ENCODE measurements at regions not wholly inside any gene's neighbourhood (a gene's known extent, or its start where the extent isn't known, plus 50 kb on each side); places are given as distances from the start of the nearest gene placed in this dataset.

DNA sequence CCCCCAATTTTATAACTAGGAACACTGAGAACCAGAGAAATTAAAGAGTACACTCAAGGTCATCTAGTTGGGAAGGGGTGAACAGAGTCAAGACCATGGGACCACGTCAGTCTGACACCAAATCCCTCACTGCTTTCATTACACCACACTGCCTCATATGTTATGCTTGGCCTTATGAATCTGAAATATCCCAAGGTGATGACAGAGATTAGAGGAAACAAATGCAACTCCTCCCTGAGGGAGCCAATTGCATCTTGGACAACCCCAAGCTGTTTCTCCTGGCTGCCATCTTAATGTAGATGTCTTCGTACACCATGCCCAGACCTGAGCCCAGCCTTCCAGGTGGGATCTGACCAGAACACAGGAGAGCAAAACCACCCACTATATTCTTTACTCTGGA is 60.6 kb upstream of the ABCA1 start:
- peaks cover 50% of the 10 kb centered on the region for H3K4me1 Mint-ChIP-seq (ENCODE audit: low read depth)
- no peaks in the 10 kb centered on the region for H3K9me3 Mint-ChIP-seq
- ATAC-seq (ENCODE audit: poor library complexity): no peak
- no peak overlapping the region for H3K4me3 Mint-ChIP-seq
- Histone ChIP-seq H3K9me3 (ENCODE audit: control insufficient read depth in 1 of 2, insufficient read depth in 1 of 2, low read length in 2 of 2) (no peaks in the 10 kb centered on the region), H3K36me3 (ENCODE audit: insufficient read depth, low read length) (no peaks in the 10 kb centered on the region), H3K27me3 (ENCODE audit: control insufficient read depth in 1 of 2, insufficient read depth in 2 of 2, low read length in 2 of 2) (no peaks in the 10 kb centered on the region), H3K27ac (ENCODE audit: low read depth in 1 of 2, low read length in 2 of 2) (no peak overlapping the region), H3K4me1 (ENCODE audit: insufficient read depth, low read length) (peaks cover 39% of the 10 kb centered on the region), H3K4me3 (ENCODE audit: low read length) (no peak overlapping the region)
- intact Hi-C loops (cut with DNase I, micrococcal nuclease): loop anchor here in 1 of 2 experiments (2.0 kb wide), 1 partner anchor 20 kb away; no protein-coding TSS in a partner anchor
- TF ChIP-seq, protein P1, sequence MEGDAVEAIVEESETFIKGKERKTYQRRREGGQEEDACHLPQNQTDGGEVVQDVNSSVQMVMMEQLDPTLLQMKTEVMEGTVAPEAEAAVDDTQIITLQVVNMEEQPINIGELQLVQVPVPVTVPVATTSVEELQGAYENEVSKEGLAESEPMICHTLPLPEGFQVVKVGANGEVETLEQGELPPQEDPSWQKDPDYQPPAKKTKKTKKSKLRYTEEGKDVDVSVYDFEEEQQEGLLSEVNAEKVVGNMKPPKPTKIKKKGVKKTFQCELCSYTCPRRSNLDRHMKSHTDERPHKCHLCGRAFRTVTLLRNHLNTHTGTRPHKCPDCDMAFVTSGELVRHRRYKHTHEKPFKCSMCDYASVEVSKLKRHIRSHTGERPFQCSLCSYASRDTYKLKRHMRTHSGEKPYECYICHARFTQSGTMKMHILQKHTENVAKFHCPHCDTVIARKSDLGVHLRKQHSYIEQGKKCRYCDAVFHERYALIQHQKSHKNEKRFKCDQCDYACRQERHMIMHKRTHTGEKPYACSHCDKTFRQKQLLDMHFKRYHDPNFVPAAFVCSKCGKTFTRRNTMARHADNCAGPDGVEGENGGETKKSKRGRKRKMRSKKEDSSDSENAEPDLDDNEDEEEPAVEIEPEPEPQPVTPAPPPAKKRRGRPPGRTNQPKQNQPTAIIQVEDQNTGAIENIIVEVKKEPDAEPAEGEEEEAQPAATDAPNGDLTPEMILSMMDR (IDR thresholded peaks at IDR 0.05): no peak
- H3K27me3 Mint-ChIP-seq: peaks cover 26% of the 10 kb centered on the region
- no peak for DNase-seq
- no peak overlapping the region for H3K27ac Mint-ChIP-seq
- ChIA-PET CTCF (no interaction called here), POLR2A (no interaction called here)
- peaks cover 4% of the 10 kb centered on the region for H3K36me3 Mint-ChIP-seq (ENCODE audit: low read depth)

DNA sequence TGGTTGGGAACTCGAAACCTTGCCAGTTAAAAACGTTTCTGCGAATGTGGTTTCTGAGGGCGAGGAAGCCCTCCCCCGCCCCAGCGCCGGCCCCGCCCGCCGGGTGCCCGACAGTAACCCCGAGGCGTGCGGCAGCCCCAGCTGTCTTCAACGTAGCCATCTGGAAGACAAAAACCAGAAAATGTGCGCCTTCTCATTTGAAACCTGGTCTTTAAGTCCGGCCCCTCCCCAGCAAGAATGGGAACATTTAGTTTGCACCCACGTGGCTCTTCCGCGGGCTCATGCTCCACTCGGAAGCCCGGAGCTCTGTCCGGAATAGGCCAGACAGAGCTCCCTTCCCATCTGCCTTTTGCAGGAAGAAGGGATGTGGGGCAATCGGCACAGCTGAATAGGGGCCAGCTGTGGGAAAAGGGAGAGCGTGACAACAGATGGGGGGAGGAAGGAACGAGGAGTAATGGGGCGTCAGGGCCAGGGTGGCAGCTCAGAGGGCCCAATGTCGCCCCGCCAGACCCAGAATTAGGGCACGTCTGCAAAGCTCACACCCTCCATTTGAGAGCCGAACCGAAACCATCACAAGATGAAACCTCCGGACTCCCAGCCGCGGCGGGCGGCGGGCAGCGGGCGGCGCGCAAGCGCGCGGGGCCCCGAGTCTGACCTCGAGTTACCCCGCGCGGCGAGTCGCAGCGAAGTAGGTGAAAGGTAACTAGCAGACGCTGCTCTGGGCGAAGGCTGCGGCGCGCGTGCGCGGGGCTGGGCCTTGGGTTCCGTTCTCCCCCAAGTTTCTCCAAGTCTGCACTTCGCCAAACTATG is 63.4 kb upstream of the ABCA1 start:
- intact Hi-C loops (cut with DNase I, micrococcal nuclease): loop anchor here (1.0 to 10.0 kb wide), 11 partner anchors 23 to 426 kb away; partner anchors contain the start of gene SLC44A1 (in 1 of the 2)
- Histone ChIP-seq H3K9me3 (ENCODE audit: control insufficient read depth in 1 of 2, insufficient read depth in 1 of 2, low read length in 2 of 2) (no peaks in the 10 kb centered on the region), H3K4me1 (ENCODE audit: insufficient read depth, low read length) (peaks cover 38% of the 10 kb centered on the region), H3K4me3 (ENCODE audit: low read length) (peak overlapping the region; percentile 72), H3K27me3 (ENCODE audit: control insufficient read depth in 1 of 2, insufficient read depth in 2 of 2, low read length in 2 of 2) (no peaks in the 10 kb centered on the region), H3K27ac (ENCODE audit: low read depth in 1 of 2, low read length in 2 of 2) (peak overlapping the region; percentile 93), H3K36me3 (ENCODE audit: insufficient read depth, low read length) (no peaks in the 10 kb centered on the region)
- peaks cover 4% of the 10 kb centered on the region for H3K36me3 Mint-ChIP-seq (ENCODE audit: low read depth)
- H3K4me3 Mint-ChIP-seq: peak overlapping the region; percentile 98
- TF ChIP-seq, protein P1 (IDR thresholded peaks at IDR 0.05): no peak
- peaks cover 19% of the 10 kb centered on the region for H3K27me3 Mint-ChIP-seq
- POLR2A ChIA-PET: interaction anchor here (1.0 to 2.6 kb wide), 6 partner anchors 19 to 414 kb away, joined by 3 to 15 read pairs (median 6); partner anchors contain the start of gene SLC44A1
- no peaks in the 10 kb centered on the region for H3K9me3 Mint-ChIP-seq
- DNase-seq (peak; percentile 64 to 93 (median 80)), ATAC-seq (ENCODE audit: poor library complexity) (peak; percentile 78)
- CTCF ChIA-PET: interaction anchor here (0.7 kb wide), 1 partner anchor 30 kb away, joined by 3 read pairs; no protein-coding TSS in a partner anchor
- peaks cover 41% of the 10 kb centered on the region for H3K4me1 Mint-ChIP-seq (ENCODE audit: low read depth)
- H3K27ac Mint-ChIP-seq: peak overlapping the region; percentile 100

DNA sequence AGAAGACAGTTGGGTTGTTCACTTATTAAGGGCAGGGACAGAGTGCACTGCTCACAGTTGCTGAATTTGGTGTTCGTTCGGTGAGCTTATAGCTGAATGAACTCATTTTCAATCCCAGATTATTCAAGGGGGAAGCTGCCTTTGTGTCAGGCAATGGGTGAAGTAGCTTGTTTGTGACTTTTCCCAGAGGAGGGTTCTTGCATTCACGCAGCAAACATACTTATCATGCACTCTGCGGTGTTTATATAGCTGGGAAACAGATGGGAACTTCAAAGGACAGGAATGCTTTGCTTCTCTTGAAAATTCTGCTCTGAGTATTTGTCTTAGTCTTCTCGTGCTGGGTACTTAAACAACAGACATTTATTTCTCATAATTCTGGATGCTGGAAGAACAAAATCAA is 64.7 kb upstream of the ABCA1 start:
- CTCF ChIA-PET: no interaction called here

More for the DNA sequence above, 64.7 kb upstream of the ABCA1 start:
- Mint-ChIP-seq H3K27me3 (peaks cover 13% of the 10 kb centered on the region), H3K4me3 (peak overlapping the region; percentile 98), H3K36me3 (ENCODE audit: low read depth) (peaks cover 4% of the 10 kb centered on the region), H3K9me3 (no peaks in the 10 kb centered on the region), H3K4me1 (ENCODE audit: low read depth) (peaks cover 41% of the 10 kb centered on the region), H3K27ac (peak overlapping the region; percentile 100)
- DNase-seq: no peak
- TF ChIP-seq, protein P1 (IDR thresholded peaks at IDR 0.05): no peak
- POLR2A ChIA-PET: interaction anchor here (1.8 kb wide), 1 partner anchor 135 kb away, joined by 7 read pairs; no protein-coding TSS in a partner anchor
- Histone ChIP-seq H3K4me3 (ENCODE audit: low read length) (no peak overlapping the region), H3K27me3 (ENCODE audit: control insufficient read depth in 1 of 2, insufficient read depth in 2 of 2, low read length in 2 of 2) (no peaks in the 10 kb centered on the region), H3K4me1 (ENCODE audit: insufficient read depth, low read length) (peaks cover 38% of the 10 kb centered on the region), H3K27ac (ENCODE audit: low read depth in 1 of 2, low read length in 2 of 2) (no peak overlapping the region), H3K36me3 (ENCODE audit: insufficient read depth, low read length) (no peaks in the 10 kb centered on the region), H3K9me3 (ENCODE audit: control insufficient read depth in 1 of 2, insufficient read depth in 1 of 2, low read length in 2 of 2) (no peaks in the 10 kb centered on the region)
- intact Hi-C loops (cut with DNase I, micrococcal nuclease): loop anchor here (5.0 to 10.0 kb wide), 6 partner anchors 52 to 425 kb away; partner anchors contain the start of gene SLC44A1 (in 1 of the 2)
- no peak for ATAC-seq (ENCODE audit: poor library complexity)
